ENCODE measurements at regions not wholly inside any gene's neighbourhood (a gene's known extent, or its start where the extent isn't known, plus 50 kb on each side); places are given as distances from the start of the nearest gene placed in this dataset.

- WGBS, 2 donors (ENCODE audit: low coverage in 1 of 2), result 46 to 51% methylated on average over 2 of the region's 2 CpGs
- H3K27me3 ChIP-seq, result no peaks in the 10 kb centered on the region
- no peaks in the 10 kb centered on the region for H3K4me1 ChIP-seq
- in situ Hi-C loops (cut with MboI; ENCODE audit: low pct_ligation_motif_present in 1 of 4, low pct_unique_long_range_greater_than_20kb in 1 of 4, low sequenced_read_pairs in 3 of 4), result no loop called here
- H3K9me3 ChIP-seq, result no peaks in the 10 kb centered on the region
- no peaks in the 10 kb centered on the region for H3K36me3 ChIP-seq
- H3K4me3 ChIP-seq, result no peak overlapping the region
- intact Hi-C loops (cut with DNase I; ENCODE audit: low total_unique reads), result no loop called here
- no peak for TF ChIP-seq EP300 (IDR thresholded peaks at IDR 0.05; ENCODE audit: low read depth)
- TF ChIP-seq POLR2A (IDR thresholded peaks at IDR 0.05), result no peak
- TF ChIP-seq POLR2AphosphoS5 (IDR thresholded peaks at IDR 0.05), result no peak
- TF ChIP-seq CTCF (IDR thresholded peaks at IDR 0.05), result no peak
- H3K27ac ChIP-seq, result no peak overlapping the region
- no peak for DNase-seq
Measured at GRCh38 chr6:104434519-104434918, 425.2 kb downstream of the HACE1 start.

GRCh38 chr6:104431096-104431495 lies 428.6 kb downstream of the HACE1 start:
- Histone ChIP-seq H3K4me3 (no peak overlapping the region), H3K36me3 (no peaks in the 10 kb centered on the region), H3K27ac (no peak overlapping the region), H3K27me3 (no peaks in the 10 kb centered on the region), H3K4me1 (no peaks in the 10 kb centered on the region), H3K9me3 (no peaks in the 10 kb centered on the region)
- intact Hi-C loops (cut with DNase I; ENCODE audit: low total_unique reads), result no loop called here
- in situ Hi-C loops (cut with MboI; ENCODE audit: low pct_ligation_motif_present in 1 of 4, low pct_unique_long_range_greater_than_20kb in 1 of 4, low sequenced_read_pairs in 3 of 4), result no loop called here
- no peak for TF ChIP-seq POLR2AphosphoS5 (IDR thresholded peaks at IDR 0.05)
- no peak for TF ChIP-seq CTCF (IDR thresholded peaks at IDR 0.05)
- TF ChIP-seq POLR2A (IDR thresholded peaks at IDR 0.05), result no peak
- no peak for DNase-seq
- 84 to 93% methylated on average over 3 of the region's 3 CpGs for WGBS, 2 donors (ENCODE audit: low coverage in 1 of 2)

- Histone ChIP-seq H3K9me3 (no peaks in the 10 kb centered on the region), H3K4me3 (no peak overlapping the region), H3K27ac (no peak overlapping the region), H3K4me1 (no peaks in the 10 kb centered on the region), H3K36me3 (no peaks in the 10 kb centered on the region), H3K27me3 (no peaks in the 10 kb centered on the region)
- TF ChIP-seq CTCF (IDR thresholded peaks at IDR 0.05) (no peak), EP300 (IDR thresholded peaks at IDR 0.05; ENCODE audit: low read depth) (no peak), POLR2AphosphoS5 (IDR thresholded peaks at IDR 0.05) (no peak), POLR2A (IDR thresholded peaks at IDR 0.05) (no peak)
- no peak for DNase-seq
- WGBS, 2 donors (ENCODE audit: low coverage in 1 of 2), result 48 to 50% methylated on average over 1 of the region's 1 CpG
- intact Hi-C loops (cut with DNase I; ENCODE audit: low total_unique reads), result no loop called here
- in situ Hi-C loops (cut with MboI; ENCODE audit: low pct_ligation_motif_present in 1 of 4, low pct_unique_long_range_greater_than_20kb in 1 of 4, low sequenced_read_pairs in 3 of 4), result no loop called here
Measured at GRCh38 chr6:104428184-104428583, 431.5 kb downstream of the HACE1 start.

- Histone ChIP-seq H3K4me3 (no peak overlapping the region), H3K27me3 (no peaks in the 10 kb centered on the region), H3K9me3 (no peaks in the 10 kb centered on the region), H3K4me1 (peaks cover 0 to 4% (median 0%) of the 10 kb centered on the region in 4 donors), H3K36me3 (no peaks in the 10 kb centered on the region), H3K27ac (no peak overlapping the region)
- WGBS, 2 donors (ENCODE audit: low coverage in 1 of 2), result 77 to 94% methylated on average over 2 of the region's 2 CpGs
- in situ Hi-C loops (cut with MboI; ENCODE audit: low pct_ligation_motif_present in 1 of 4, low pct_unique_long_range_greater_than_20kb in 1 of 4, low sequenced_read_pairs in 3 of 4) (no loop called here), intact Hi-C loops (cut with DNase I; ENCODE audit: low total_unique reads) (no loop called here)
- TF ChIP-seq POLR2AphosphoS5 (IDR thresholded peaks at IDR 0.05), result no peak
- no peak for TF ChIP-seq EP300 (IDR thresholded peaks at IDR 0.05; ENCODE audit: low read depth)
- no peak for TF ChIP-seq POLR2A (IDR thresholded peaks at IDR 0.05)
- no peak for TF ChIP-seq CTCF (IDR thresholded peaks at IDR 0.05)
- no peak for DNase-seq
Measured at GRCh38 chr6:104423691-104424090, 436.0 kb downstream of the HACE1 start.
